MM.1S (cell line): ENCODE measurements at regions not wholly inside any gene's neighbourhood (a gene's known extent, or its start where the extent isn't known, plus 50 kb on each side); places are given as distances from the start of the nearest gene placed in this dataset.

Experiments
- CTCF ChIP-seq: fragments of 300-600 bp; sonication (generic); IDR thresholded peaks from 2 replicates; pipeline ENCODE4 v1.5.1; 2016; ENCODE audit warnings: antibody characterized with exemption, low read length, mixed read lengths
- EZH2 ChIP-seq: fragments of 300-600 bp; sonication (generic); optimal IDR thresholded peaks from 2 replicates; pipeline ENCODE3; 2017; ENCODE audit warnings: low read depth, mild to moderate bottlenecking, antibody characterized with exemption, low read length, mixed read lengths
- EZH2phosphoT487 ChIP-seq: fragments of 300-600 bp; sonication (generic); IDR thresholded peaks from 2 replicates; pipeline ENCODE4 v1.6.1; 2018; ENCODE audit warnings: antibody characterized with exemption, low read length

- no peak for TF ChIP-seq CTCF
- no peak for TF ChIP-seq EZH2
- no peak for TF ChIP-seq EZH2phosphoT487
Measured at GRCh38 chr4:147037069-147037468, 91.4 kb upstream of the TTC29 start.
